H1 (cell line): ENCODE measurements at regions not wholly inside any gene's neighbourhood (a gene's known extent, or its start where the extent isn't known, plus 50 kb on each side); places are given as distances from the start of the nearest gene placed in this dataset.

Experiments
- CTCF ChIA-PET: fragments of 300-600 bp; sonication (Branson Sonifier 250); formaldehyde crosslinking; loops from one replicate; lab custom pipeline; 2021; ENCODE audit not compliant: partially characterized antibody; lab: Charles Lee
- POLR2A ChIA-PET: fragments of 300-600 bp; sonication (Branson Sonifier 250); formaldehyde crosslinking; loops from one replicate; lab custom pipeline; 2021; ENCODE audit warnings: inconsistent platforms; ENCODE audit not compliant: partially characterized antibody; lab: Charles Lee
- DNase-seq, 2 experiments: peaks; one replicate each; pipeline versions ENCODE4 v3.0.0 to v3.0.0-alpha.2; 2010 to 2022; ENCODE audit warnings: low spot score in 2 of 2, low read depth in 1 of 2, mixed read lengths in 1 of 2
- FAIRE-seq: peaks from 2 replicates; lab custom pipeline; 2011; peaks lifted over from hg19 to GRCh38; lab: Jason Lieb, UNC
- H2AFZ ChIP-seq: 2 replicates; pipeline ENCODE4 v1.8.1; 2012; ENCODE audit warnings: low read length, inconsistent platforms
- H2AK5ac ChIP-seq: 2 replicates; pipeline ENCODE4 v1.6.1; 2013; ENCODE audit warnings: low read depth, low read length
- H2BK120ac ChIP-seq: replicated peaks from 2 replicates; pipeline ENCODE3; 2013; ENCODE audit warnings: low read depth, low read length, inconsistent platforms
- H2BK12ac ChIP-seq: 2 replicates; pipeline ENCODE4 v1.6.1; 2013; ENCODE audit warnings: low read depth, low read length
- H2BK15ac ChIP-seq: 2 replicates; pipeline ENCODE4 v1.6.1; 2013; ENCODE audit warnings: low read length
- H2BK20ac ChIP-seq: 2 replicates; pipeline ENCODE4 v1.6.1; 2013; ENCODE audit warnings: low read length
- H2BK5ac ChIP-seq: 2 replicates; pipeline ENCODE4 v1.6.1; 2013; ENCODE audit warnings: low read depth, low read length
- H3K14ac ChIP-seq: 2 replicates; pipeline ENCODE4 v1.6.1; 2013; ENCODE audit warnings: inconsistent platforms; ENCODE audit not compliant: insufficient read length
- H3K18ac ChIP-seq: 2 replicates; pipeline ENCODE4 v1.6.1; 2013; ENCODE audit warnings: low read length; ENCODE audit errors: extremely low read depth
- H3K23ac ChIP-seq: 2 replicates; pipeline ENCODE4 v1.6.1; 2013; ENCODE audit warnings: inconsistent platforms; ENCODE audit not compliant: insufficient read length
- H3K23me2 ChIP-seq: 2 replicates; pipeline ENCODE4 v1.6.1; 2013; ENCODE audit warnings: low read depth, low read length
- H3K27ac ChIP-seq: 2 replicates; pipeline ENCODE4 v1.6.1; 2011; ENCODE audit warnings: low read depth, low read length, inconsistent platforms
- H3K27me3 ChIP-seq, 4 experiments: replicated peaks in 1 of 4; 1 replicate in 1 of 4; 2 replicates in 3 of 4; pipeline versions ENCODE4 v1.6.1 to v1.8.1; 2011 to 2013; ENCODE audit warnings: low read length in 3 of 4, mild to moderate bottlenecking in 3 of 4, inconsistent platforms in 2 of 4, mixed read lengths in 2 of 4, moderate library complexity in 1 of 4; ENCODE audit not compliant: control insufficient read depth in 3 of 4, insufficient read depth in 3 of 4; ENCODE audit errors: extremely low read depth in 1 of 4
- H3K36me3 ChIP-seq, 4 experiments: 2 replicates each; pipeline versions ENCODE4 v1.6.1 to v1.8.1; 2011 to 2013; ENCODE audit warnings: mild to moderate bottlenecking in 4 of 4, low read length in 3 of 4, moderate library complexity in 2 of 4, control low read depth in 1 of 4, inconsistent platforms in 1 of 4; ENCODE audit not compliant: insufficient read depth in 4 of 4, control insufficient read depth in 2 of 4
- H3K4ac ChIP-seq: replicated peaks from 2 replicates; pipeline ENCODE3; 2013; ENCODE audit warnings: low read length, low read depth, mixed read lengths, inconsistent platforms; ENCODE audit not compliant: insufficient read length
- H3K4me1 ChIP-seq, 4 experiments: replicated peaks in 1 of 4; 1 replicate in 1 of 4; 2 replicates in 3 of 4; pipeline versions ENCODE4 v1.6.1 to v1.8.1; 2011 to 2013; ENCODE audit warnings: low read length in 3 of 4, inconsistent platforms in 2 of 4, mixed read lengths in 1 of 4; ENCODE audit not compliant: insufficient read depth in 4 of 4, control insufficient read depth in 3 of 4
- H3K4me2 ChIP-seq, 2 experiments: 2 replicates each; pipeline versions ENCODE4 v1.6.1 to v1.8.1; 2011 to 2013; ENCODE audit warnings: low read depth in 2 of 2, low read length in 2 of 2, control low read depth in 1 of 2, inconsistent platforms in 1 of 2, mild to moderate bottlenecking in 1 of 2; ENCODE audit not compliant: insufficient read depth in 1 of 2
- H3K4me3 ChIP-seq, 4 experiments: fragments of 200-600, 300-600 bp in 1 of 4; sonication (generic), shearing (Covaris generic), sonication (Bioruptor Twin) in 1 of 4; 2 replicates each; pipeline versions ENCODE4 v1.5.1 to v1.8.1; 2011 to 2016; ENCODE audit warnings: low read length in 4 of 4, low read depth in 3 of 4, control low read depth in 2 of 4, inconsistent platforms in 2 of 4, mild to moderate bottlenecking in 2 of 4, mixed read lengths in 1 of 4, moderate library complexity in 1 of 4; ENCODE audit not compliant: insufficient read depth in 2 of 4; ENCODE audit errors: extremely low read depth in 1 of 4
- H3K56ac ChIP-seq: replicated peaks from 2 replicates; pipeline ENCODE3; 2013; ENCODE audit warnings: low read depth, mild to moderate bottlenecking, mixed read lengths, low read length, inconsistent platforms; ENCODE audit not compliant: insufficient read length
- H3K79me1 ChIP-seq: 2 replicates; pipeline ENCODE4 v1.6.1; 2013; ENCODE audit warnings: low read depth, low read length, control low read depth
- H3K79me2 ChIP-seq, 2 experiments: 2 replicates each; pipeline versions ENCODE4 v1.6.1 to v1.8.1; 2012 to 2013; ENCODE audit warnings: low read length in 2 of 2, mild to moderate bottlenecking in 2 of 2, inconsistent platforms in 1 of 2; ENCODE audit not compliant: insufficient read depth in 2 of 2, control insufficient read depth in 1 of 2
- H3K9ac ChIP-seq, 4 experiments: replicated peaks in 1 of 4; 1 replicate in 1 of 4; 2 replicates in 3 of 4; pipeline versions ENCODE4 v1.6.1 to v1.8.1; 2011 to 2013; ENCODE audit warnings: low read depth in 3 of 4, low read length in 3 of 4, control low read depth in 2 of 4, mild to moderate bottlenecking in 2 of 4, moderate library complexity in 2 of 4, inconsistent platforms in 1 of 4; ENCODE audit errors: extremely low read depth in 1 of 4
- H3K9me3 ChIP-seq, 2 experiments: 2 replicates each; pipeline versions ENCODE4 v1.6.1 to v1.8.1; 2012 to 2013; ENCODE audit warnings: mild to moderate bottlenecking in 2 of 2, moderate library complexity in 2 of 2, control low read depth in 1 of 2, inconsistent platforms in 1 of 2, low read depth in 1 of 2, low read length in 1 of 2, mixed read lengths in 1 of 2; ENCODE audit not compliant: insufficient read depth in 2 of 2
- H4K20me1 ChIP-seq, 2 experiments: replicated peaks in 1 of 2; 2 replicates each; pipeline versions ENCODE3 to v1.8.1; 2011 to 2013; ENCODE audit warnings: inconsistent platforms in 2 of 2, low read length in 2 of 2, mild to moderate bottlenecking in 1 of 2; ENCODE audit not compliant: insufficient read depth in 2 of 2, control insufficient read depth in 1 of 2
- H4K5ac ChIP-seq: 2 replicates; pipeline ENCODE4 v1.6.1; 2013; ENCODE audit warnings: low read length, low read depth, mixed read lengths, inconsistent platforms; ENCODE audit not compliant: insufficient read length
- H4K8ac ChIP-seq: 2 replicates; pipeline ENCODE4 v1.8.0; 2013; ENCODE audit warnings: mild to moderate bottlenecking, moderate library complexity, low read length, inconsistent platforms; ENCODE audit not compliant: insufficient read depth; ENCODE audit errors: extremely low read depth
- H4K91ac ChIP-seq: replicated peaks from 2 replicates; pipeline ENCODE3; 2013; ENCODE audit warnings: low read length, mixed read lengths, inconsistent platforms; ENCODE audit not compliant: insufficient read length
- KDM1A ChIP-seq: fragments of 200-600, 300-600 bp; sonication (generic); IDR thresholded peaks from 2 replicates; pipeline ENCODE4 v1.7.1; 2016; ENCODE audit warnings: mild to moderate bottlenecking, low read length, borderline replicate concordance
- SP4 ChIP-seq: IDR thresholded peaks from 2 replicates; pipeline ENCODE4 v1.6.1; 2012; ENCODE audit warnings: low read length, inconsistent platforms
- WGBS, 2 experiments: shearing (Covaris generic) in 1 of 2; methylation state at CpG; one replicate each; pipeline versions ENCODE4 v1.1.6 to v1.1.7; 2013 to 2015; ENCODE audit warnings: low lambda C conversion rate in 2 of 2, mixed read lengths in 2 of 2, inconsistent platforms in 1 of 2, low coverage in 1 of 2, missing lambda C conversion rate in 1 of 2; ENCODE audit not compliant: insufficient replicate concordance in 2 of 2, insufficient coverage in 1 of 2, insufficient read length in 1 of 2; ENCODE audit errors: extremely low coverage in 1 of 2, missing lambda C conversion rate in 1 of 2; 5-methylcytosine and 5-hydroxymethylcytosine counted together

DNA sequence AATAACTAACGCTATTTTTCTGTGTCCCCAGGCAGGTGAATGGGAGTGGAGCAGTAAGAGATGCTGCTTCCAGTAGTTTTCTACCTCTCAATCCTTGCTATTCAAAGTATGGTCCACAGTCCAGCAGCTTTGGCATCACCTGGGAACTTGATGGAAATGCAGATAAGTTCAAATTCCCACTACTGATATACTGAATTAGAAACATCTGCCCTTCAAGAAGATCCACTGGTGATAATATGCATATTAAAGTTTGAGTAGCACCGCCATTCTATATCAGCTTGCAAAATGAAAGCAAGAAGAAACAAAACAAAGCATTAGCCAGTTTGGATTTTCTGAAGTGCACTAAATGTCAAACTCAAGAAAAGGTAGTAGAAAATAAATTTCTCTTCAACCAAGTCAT, 906.2 kb upstream of the PCDH20 start:
- H3K79me2 ChIP-seq, result no peaks in the 10 kb centered on the region
- H3K18ac ChIP-seq, result no peak overlapping the region
- FAIRE-seq, result no peak
- no peaks in the 10 kb centered on the region for H3K79me1 ChIP-seq
- H4K20me1 ChIP-seq, result no peaks in the 10 kb centered on the region
- no peak overlapping the region for H2BK5ac ChIP-seq
- H3K27me3 ChIP-seq, result peaks cover 0 to 1% (median 0%) of the 10 kb centered on the region in 4 experiments; a peak in 1 of 7 replicates
- no peaks in the 10 kb centered on the region for H3K23me2 ChIP-seq
- ChIA-PET CTCF (interaction anchor here (1.1 to 2.6 kb wide), 5 partner anchors 8 to 201 kb away, joined by 3 to 15 read pairs (median 4); no protein-coding TSS in a partner anchor), POLR2A (no interaction called here)
- no peak overlapping the region for H2BK20ac ChIP-seq
- H3K9me3 ChIP-seq, result no peaks in the 10 kb centered on the region
- H3K9ac ChIP-seq, result no peak overlapping the region
- no peak overlapping the region for H2AK5ac ChIP-seq
- no peak overlapping the region for H2BK15ac ChIP-seq
- no peak overlapping the region for H3K23ac ChIP-seq
- H3K4me3 ChIP-seq, result no peak overlapping the region
- no peak overlapping the region for H3K4me2 ChIP-seq
- H3K14ac ChIP-seq, result no peak overlapping the region
- H3K56ac ChIP-seq, result no peak overlapping the region
- H4K5ac ChIP-seq, result no peak overlapping the region
- H4K91ac ChIP-seq, result no peak overlapping the region
- no peak for DNase-seq
- no peaks in the 10 kb centered on the region for H3K4me1 ChIP-seq
- WGBS, 2 experiments, result 80% methylated on average over 2 of the region's 2 CpGs; no CpG with 5 or more reads in 1 of the 2 experiments
- no peaks in the 10 kb centered on the region for H3K36me3 ChIP-seq
- TF ChIP-seq SP4 (no peak), KDM1A (no peak)
- H2BK12ac ChIP-seq, result no peak overlapping the region
- H2BK120ac ChIP-seq, result no peak overlapping the region
- H2AFZ ChIP-seq, result no peak overlapping the region
- H3K4ac ChIP-seq, result no peak overlapping the region
- no peak overlapping the region for H4K8ac ChIP-seq
- no peak overlapping the region for H3K27ac ChIP-seq
